Chondrocyte (in vitro differentiated cells): ENCODE measurements at regions not wholly inside any gene's neighbourhood (a gene's known extent, or its start where the extent isn't known, plus 50 kb on each side); places are given as distances from the start of the nearest gene placed in this dataset.

Experiments
- DNase-seq: peaks from one replicate; pipeline ENCODE4 v3.0.0; 2021; ENCODE audit warnings: mixed read lengths, low spot score
- H3K27ac Mint-ChIP-seq: one replicate; pipeline ENCODE4 v1.8.0; 2021; ENCODE audit warnings: mild to moderate bottlenecking, moderate library complexity, mixed read lengths; ENCODE audit not compliant: unreplicated experiment
- H3K27me3 Mint-ChIP-seq: 2 replicates; pipeline ENCODE4 v1.8.0; 2021; ENCODE audit warnings: low read depth, mixed read lengths
- H3K36me3 Mint-ChIP-seq: 2 replicates; pipeline ENCODE4 v1.8.0; 2021; ENCODE audit warnings: low read depth, mixed read lengths
- H3K4me1 Mint-ChIP-seq: 2 replicates; pipeline ENCODE4 v1.8.0; 2021; ENCODE audit warnings: low read depth, mild to moderate bottlenecking, mixed read lengths
- H3K4me3 Mint-ChIP-seq: one replicate; pipeline ENCODE4 v1.8.0; 2021; ENCODE audit warnings: mild to moderate bottlenecking, moderate library complexity, mixed read lengths; ENCODE audit not compliant: unreplicated experiment
- H3K9me3 Mint-ChIP-seq: 2 replicates; pipeline ENCODE4 v1.8.0; 2021; ENCODE audit warnings: low read depth, mixed read lengths
- TF ChIP-seq, protein P1 (sequence below): fragments of 200-600 bp; sonication (generic); IDR thresholded peaks from 2 replicates; pipeline ENCODE4 v1.5.0; 2021; ENCODE audit warnings: antibody characterized with exemption, mild to moderate bottlenecking, moderate library complexity

DNA sequence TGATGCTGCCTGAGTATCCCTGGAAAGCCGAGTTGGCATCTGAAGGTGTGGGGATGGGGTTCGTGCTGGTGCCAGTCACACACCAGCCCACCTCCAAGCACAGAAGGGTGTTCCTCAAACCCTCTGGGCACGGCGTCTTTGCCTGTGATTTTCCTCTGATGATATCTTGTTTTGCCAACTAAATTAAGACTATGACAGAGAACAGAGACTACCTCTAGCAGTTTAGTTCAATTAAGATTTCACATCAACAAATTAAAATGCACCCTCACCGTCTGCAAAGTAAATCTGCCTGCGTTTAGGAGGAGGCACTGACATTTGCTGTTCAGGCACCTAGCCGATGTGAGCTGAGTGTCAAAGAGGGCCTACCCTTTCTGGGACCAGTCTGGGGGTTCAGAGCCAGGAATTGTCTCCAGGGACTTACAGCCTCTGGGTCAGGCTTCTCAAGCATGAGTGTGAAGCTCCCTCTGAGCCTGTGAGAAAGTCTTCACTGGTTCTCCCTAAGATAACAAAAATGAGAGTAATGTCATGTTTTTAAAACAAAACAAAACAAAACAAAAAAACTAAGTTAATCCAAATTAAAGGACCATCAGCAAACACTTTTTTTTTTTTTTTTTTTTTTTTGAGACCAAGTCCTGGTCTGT is 55.4 kb upstream of the CTNNA1 start:
- H3K4me1 Mint-ChIP-seq = peaks cover 28% of the 10 kb centered on the region
- H3K4me3 Mint-ChIP-seq = no peak overlapping the region
- TF ChIP-seq, protein P1, sequence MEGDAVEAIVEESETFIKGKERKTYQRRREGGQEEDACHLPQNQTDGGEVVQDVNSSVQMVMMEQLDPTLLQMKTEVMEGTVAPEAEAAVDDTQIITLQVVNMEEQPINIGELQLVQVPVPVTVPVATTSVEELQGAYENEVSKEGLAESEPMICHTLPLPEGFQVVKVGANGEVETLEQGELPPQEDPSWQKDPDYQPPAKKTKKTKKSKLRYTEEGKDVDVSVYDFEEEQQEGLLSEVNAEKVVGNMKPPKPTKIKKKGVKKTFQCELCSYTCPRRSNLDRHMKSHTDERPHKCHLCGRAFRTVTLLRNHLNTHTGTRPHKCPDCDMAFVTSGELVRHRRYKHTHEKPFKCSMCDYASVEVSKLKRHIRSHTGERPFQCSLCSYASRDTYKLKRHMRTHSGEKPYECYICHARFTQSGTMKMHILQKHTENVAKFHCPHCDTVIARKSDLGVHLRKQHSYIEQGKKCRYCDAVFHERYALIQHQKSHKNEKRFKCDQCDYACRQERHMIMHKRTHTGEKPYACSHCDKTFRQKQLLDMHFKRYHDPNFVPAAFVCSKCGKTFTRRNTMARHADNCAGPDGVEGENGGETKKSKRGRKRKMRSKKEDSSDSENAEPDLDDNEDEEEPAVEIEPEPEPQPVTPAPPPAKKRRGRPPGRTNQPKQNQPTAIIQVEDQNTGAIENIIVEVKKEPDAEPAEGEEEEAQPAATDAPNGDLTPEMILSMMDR = no peak
- H3K27me3 Mint-ChIP-seq = no peaks in the 10 kb centered on the region
- no peak overlapping the region for H3K27ac Mint-ChIP-seq
- H3K9me3 Mint-ChIP-seq = no peaks in the 10 kb centered on the region
- H3K36me3 Mint-ChIP-seq = no peaks in the 10 kb centered on the region
- DNase-seq = no peak

DNA sequence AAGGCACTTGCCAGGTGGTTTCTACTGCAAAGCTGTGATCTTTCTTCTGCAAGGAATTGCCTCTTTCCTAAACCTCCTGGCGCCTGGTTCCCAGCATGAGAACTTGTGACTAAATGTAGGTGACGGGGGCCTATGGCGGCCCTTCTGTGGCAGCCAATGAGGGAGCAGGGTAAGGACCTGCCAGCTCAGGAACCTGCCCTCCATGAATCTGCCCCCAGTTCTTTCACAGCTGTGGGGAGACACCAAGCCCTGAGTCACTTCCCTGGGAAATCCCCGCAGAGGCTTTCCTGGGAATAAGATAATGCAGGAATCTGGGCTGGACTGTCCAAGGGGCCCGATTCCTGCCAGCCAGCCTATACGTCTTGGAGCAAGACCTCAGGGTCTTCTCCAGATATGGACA is 56.7 kb upstream of the CTNNA1 start:
- TF ChIP-seq, protein P1 = no peak
- no peaks in the 10 kb centered on the region for H3K36me3 Mint-ChIP-seq
- no peaks in the 10 kb centered on the region for H3K9me3 Mint-ChIP-seq
- no peaks in the 10 kb centered on the region for H3K27me3 Mint-ChIP-seq
- H3K4me3 Mint-ChIP-seq = no peak overlapping the region
- peaks cover 22% of the 10 kb centered on the region for H3K4me1 Mint-ChIP-seq
- H3K27ac Mint-ChIP-seq = peak overlapping the region; percentile 2
- DNase-seq = no peak

DNA sequence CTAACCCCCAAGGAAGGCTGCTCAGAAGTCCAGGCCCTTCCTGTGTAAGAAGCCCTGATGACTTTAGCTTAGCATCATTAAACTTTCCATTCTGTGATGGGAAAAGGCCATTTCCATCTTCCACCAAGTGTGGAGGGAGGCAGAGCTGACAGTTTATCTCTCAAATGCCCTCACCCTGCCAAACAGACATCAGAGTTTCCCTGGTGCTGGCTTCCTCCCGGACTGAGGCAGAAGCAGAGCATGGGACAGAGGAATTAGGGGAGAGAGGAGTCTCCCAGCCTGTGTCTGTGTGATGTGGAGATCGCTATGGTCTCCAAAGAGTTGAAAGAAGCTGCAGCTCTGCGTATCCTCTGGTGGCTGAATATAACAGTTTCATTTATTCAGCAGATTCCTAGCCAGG is 57.4 kb upstream of the CTNNA1 start:
- H3K36me3 Mint-ChIP-seq = no peaks in the 10 kb centered on the region
- H3K27me3 Mint-ChIP-seq = no peaks in the 10 kb centered on the region
- peaks cover 22% of the 10 kb centered on the region for H3K4me1 Mint-ChIP-seq
- TF ChIP-seq, protein P1 = no peak
- no peaks in the 10 kb centered on the region for H3K9me3 Mint-ChIP-seq
- H3K27ac Mint-ChIP-seq = no peak overlapping the region
- no peak overlapping the region for H3K4me3 Mint-ChIP-seq
- no peak for DNase-seq

DNA sequence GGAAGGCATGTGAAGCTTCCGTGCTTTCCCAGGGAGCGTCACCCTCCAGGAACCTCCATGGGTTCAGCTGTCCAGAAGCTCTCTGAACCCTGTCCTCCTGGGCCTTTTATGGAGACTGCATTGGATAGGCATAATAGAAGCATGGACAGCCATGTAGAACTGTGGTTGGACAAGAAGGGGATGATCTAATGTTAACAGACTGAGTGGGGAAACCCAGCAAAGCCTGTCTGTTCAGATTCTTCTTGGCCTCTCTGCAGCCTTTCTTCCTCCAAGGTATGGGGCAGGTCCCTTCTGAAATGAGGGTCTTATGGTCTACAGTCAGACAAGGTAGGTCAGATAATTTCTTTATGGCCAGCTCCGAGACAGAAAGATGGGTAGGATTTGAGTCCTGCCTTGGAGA is 59.1 kb upstream of the CTNNA1 start:
- TF ChIP-seq, protein P1 = no peak
- Mint-ChIP-seq H3K4me1 (peaks cover 17% of the 10 kb centered on the region), H3K9me3 (no peaks in the 10 kb centered on the region), H3K36me3 (no peaks in the 10 kb centered on the region), H3K4me3 (no peak overlapping the region), H3K27ac (no peak overlapping the region), H3K27me3 (no peaks in the 10 kb centered on the region)
- DNase-seq = no peak

- H3K4me3 Mint-ChIP-seq = no peak overlapping the region
- no peaks in the 10 kb centered on the region for H3K9me3 Mint-ChIP-seq
- H3K27ac Mint-ChIP-seq = no peak overlapping the region
- peaks cover 7% of the 10 kb centered on the region for H3K4me1 Mint-ChIP-seq
- H3K27me3 Mint-ChIP-seq = no peaks in the 10 kb centered on the region
- TF ChIP-seq, protein P1 = no peak
- no peak for DNase-seq
- H3K36me3 Mint-ChIP-seq = no peaks in the 10 kb centered on the region
Observed at GRCh38 chr5:138692370-138692769, 60.9 kb upstream of the CTNNA1 start.
